ENCODE measurements at regions not wholly inside any gene's neighbourhood (a gene's known extent, or its start where the extent isn't known, plus 50 kb on each side); places are given as distances from the start of the nearest gene placed in this dataset.
"Not testable (repeated sequence)": the region's sequence is repeated elsewhere in the genome, so short reads cannot be mapped to it uniquely, and the experiment has no call there.

GRCh38 chr12:58117667-58118066, 176.3 kb downstream of the ATP23 start:
- H3K4me1 ChIP-seq (ENCODE audit: control insufficient read depth in 1 of 2, insufficient read depth in 2 of 2, low read depth in 1 of 2, low read length in 1 of 2): no peaks in the 10 kb centered on the region
- no peaks in the 10 kb centered on the region for H3K9me2 ChIP-seq
- no peak overlapping the region for H3K9ac ChIP-seq
- no peak for DNase-seq
- no peak overlapping the region for H3K4me2 ChIP-seq
- H3K27me3 ChIP-seq (ENCODE audit: insufficient read depth): peaks cover 6% of the 10 kb centered on the region; the same call in 1 of the 2 replicates
- H3K27ac ChIP-seq (ENCODE audit: low read depth in 2 of 2, low read length in 1 of 2): no peak overlapping the region
- H3K9me3 ChIP-seq: peaks cover 4% of the 10 kb centered on the region; the same call in 1 of the 2 replicates
- H3K4me3 ChIP-seq (ENCODE audit: low read depth in 2 of 2, low read length in 1 of 2): no peak overlapping the region
- H2AFZ ChIP-seq (ENCODE audit: low read depth): no peak overlapping the region
- no peaks in the 10 kb centered on the region for H3K36me3 ChIP-seq (replicated peaks in 1 of 2; ENCODE audit: control insufficient read depth in 1 of 2, insufficient read depth in 2 of 2, low read length in 1 of 2)
- no peaks in the 10 kb centered on the region for H4K20me1 ChIP-seq (ENCODE audit: insufficient read depth)
- TF ChIP-seq CHD2 (IDR thresholded peaks at IDR 0.05; ENCODE audit: low read length, partially characterized antibody): no peak
- no peak for TF ChIP-seq FOSL2 (IDR thresholded peaks at IDR 0.05; ENCODE audit: borderline replicate concordance, low read depth)
- no peak for TF ChIP-seq MXI1 (IDR thresholded peaks at IDR 0.05; ENCODE audit: low read depth, low read length)
- no peak for TF ChIP-seq MEF2A (IDR thresholded peaks at IDR 0.05; ENCODE audit: borderline replicate concordance, low read depth)
- TF ChIP-seq ZBTB33 (IDR thresholded peaks at IDR 0.05; ENCODE audit: borderline replicate concordance, low read depth): no peak
- no peak for TF ChIP-seq POLR2AphosphoS5 (IDR thresholded peaks at IDR 0.05; ENCODE audit: low read depth, low read length)
- TF ChIP-seq TEAD4 (IDR thresholded peaks at IDR 0.05; ENCODE audit: borderline replicate concordance, insufficient read depth): no peak
- TF ChIP-seq RFX5 (IDR thresholded peaks at IDR 0.05; ENCODE audit: low read length): no peak
- no peak for TF ChIP-seq EZH2phosphoT487 (IDR thresholded peaks at IDR 0.05; ENCODE audit: borderline replicate concordance, low read depth)
- TF ChIP-seq REST (IDR thresholded peaks at IDR 0.05; ENCODE audit: low read depth, low read length): no peak
- TF ChIP-seq CTCF (IDR thresholded peaks at IDR 0.05): no peak
- no peak for TF ChIP-seq RXRA (IDR thresholded peaks at IDR 0.05; ENCODE audit: borderline replicate concordance, low read depth)
- no peak for TF ChIP-seq TAF1 (IDR thresholded peaks at IDR 0.05; ENCODE audit: borderline replicate concordance, low read depth, low read length)
- no peak for TF ChIP-seq JUND (IDR thresholded peaks at IDR 0.05)
- TF ChIP-seq GABPA (IDR thresholded peaks at IDR 0.05; ENCODE audit: low read depth): no peak
- TF ChIP-seq ELF1 (IDR thresholded peaks at IDR 0.05): no peak
- TF ChIP-seq USF1 (IDR thresholded peaks at IDR 0.05; ENCODE audit: borderline replicate concordance, low read depth): no peak
- no peak for TF ChIP-seq RAD21 (IDR thresholded peaks at IDR 0.05; ENCODE audit: low read length)
- TF ChIP-seq NFIC (IDR thresholded peaks at IDR 0.05; ENCODE audit: borderline replicate concordance): no peak
- WGBS (ENCODE audit: low lambda C conversion rate): 0% methylated on average over 4 of the region's 4 CpGs
- H3K79me2 ChIP-seq (ENCODE audit: insufficient read depth): no peaks in the 10 kb centered on the region
- POLR2A ChIA-PET: no interaction called here
- CTCF ChIA-PET: interaction anchor here (0.6 kb wide), 1 partner anchor 135 kb away, joined by 3 read pairs; no protein-coding TSS in a partner anchor
- H3F3A ChIP-seq (replicated peaks; ENCODE audit: insufficient read depth): no peaks in the 10 kb centered on the region

- H3K4me2 ChIP-seq; H3K4me1 ChIP-seq (ENCODE audit: control insufficient read depth in 1 of 2, insufficient read depth in 2 of 2, low read depth in 1 of 2, low read length in 1 of 2); H3K79me2 ChIP-seq (ENCODE audit: insufficient read depth); CTCF ChIA-PET; H4K20me1 ChIP-seq (ENCODE audit: insufficient read depth); H3K27ac ChIP-seq (ENCODE audit: low read depth in 2 of 2, low read length in 1 of 2); H3K9me2 ChIP-seq; H3F3A ChIP-seq (replicated peaks; ENCODE audit: insufficient read depth); H2AFZ ChIP-seq (ENCODE audit: low read depth); H3K9me3 ChIP-seq; H3K4me3 ChIP-seq (ENCODE audit: low read depth in 2 of 2, low read length in 1 of 2); DNase-seq; H3K27me3 ChIP-seq (ENCODE audit: insufficient read depth); H3K36me3 ChIP-seq (replicated peaks in 1 of 2; ENCODE audit: control insufficient read depth in 1 of 2, insufficient read depth in 2 of 2, low read length in 1 of 2); POLR2A ChIA-PET; H3K9ac ChIP-seq: not testable (repeated sequence)
Measured at GRCh38 chr12:58125761-58126160, 184.4 kb downstream of the ATP23 start.
